ENCODE measurements at regions not wholly inside any gene's neighbourhood (a gene's known extent, or its start where the extent isn't known, plus 50 kb on each side); places are given as distances from the start of the nearest gene placed in this dataset.

DNA sequence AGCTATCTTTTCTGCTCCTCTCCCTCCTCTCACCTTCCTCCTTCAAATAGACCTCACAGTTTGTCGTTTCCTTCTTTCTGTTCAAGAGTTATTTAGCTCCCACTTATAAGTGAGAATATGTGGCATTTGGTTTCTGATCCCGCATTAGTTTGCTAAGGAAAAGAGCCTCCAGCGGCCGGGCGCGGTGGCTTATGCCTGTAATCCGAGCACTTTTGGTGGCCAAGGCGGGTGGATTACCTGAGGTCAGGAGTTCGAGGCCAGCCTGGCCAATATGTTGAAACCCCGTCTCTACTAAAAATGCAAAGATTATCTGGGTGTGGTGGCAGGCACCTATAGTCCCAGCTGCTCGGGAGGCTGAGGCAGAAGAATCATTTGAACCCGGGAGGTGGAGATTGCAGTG is 2101.6 kb downstream of the MAT2B start:
- TF ChIP-seq EZH2phosphoT487 (IDR thresholded peaks at IDR 0.05; ENCODE audit: low read depth, severe bottlenecking, unreplicated experiment) (no peak), EZH2 (IDR thresholded peaks at IDR 0.05; ENCODE audit: borderline replicate concordance) (no peak)
- TF ChIP-seq, protein P1, sequence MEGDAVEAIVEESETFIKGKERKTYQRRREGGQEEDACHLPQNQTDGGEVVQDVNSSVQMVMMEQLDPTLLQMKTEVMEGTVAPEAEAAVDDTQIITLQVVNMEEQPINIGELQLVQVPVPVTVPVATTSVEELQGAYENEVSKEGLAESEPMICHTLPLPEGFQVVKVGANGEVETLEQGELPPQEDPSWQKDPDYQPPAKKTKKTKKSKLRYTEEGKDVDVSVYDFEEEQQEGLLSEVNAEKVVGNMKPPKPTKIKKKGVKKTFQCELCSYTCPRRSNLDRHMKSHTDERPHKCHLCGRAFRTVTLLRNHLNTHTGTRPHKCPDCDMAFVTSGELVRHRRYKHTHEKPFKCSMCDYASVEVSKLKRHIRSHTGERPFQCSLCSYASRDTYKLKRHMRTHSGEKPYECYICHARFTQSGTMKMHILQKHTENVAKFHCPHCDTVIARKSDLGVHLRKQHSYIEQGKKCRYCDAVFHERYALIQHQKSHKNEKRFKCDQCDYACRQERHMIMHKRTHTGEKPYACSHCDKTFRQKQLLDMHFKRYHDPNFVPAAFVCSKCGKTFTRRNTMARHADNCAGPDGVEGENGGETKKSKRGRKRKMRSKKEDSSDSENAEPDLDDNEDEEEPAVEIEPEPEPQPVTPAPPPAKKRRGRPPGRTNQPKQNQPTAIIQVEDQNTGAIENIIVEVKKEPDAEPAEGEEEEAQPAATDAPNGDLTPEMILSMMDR (IDR thresholded peaks at IDR 0.05; ENCODE audit: poor library complexity): no peak
- Histone ChIP-seq H4K20me1 (ENCODE audit: insufficient read depth, poor library complexity, severe bottlenecking) (no peaks in the 10 kb centered on the region), H3K9me2 (replicated peaks; ENCODE audit: insufficient read depth) (no peaks in the 10 kb centered on the region), H2AFZ (no peak overlapping the region), H3K4me3 (no peak overlapping the region), H3K27ac (no peak overlapping the region), H3K4me1 (ENCODE audit: insufficient read depth) (no peaks in the 10 kb centered on the region), H3K79me2 (no peaks in the 10 kb centered on the region), H3K36me3 (replicated peaks; ENCODE audit: insufficient read depth, low read depth) (no peaks in the 10 kb centered on the region), H3K27me3 (no peaks in the 10 kb centered on the region), H3K9me3 (ENCODE audit: low read depth) (no peaks in the 10 kb centered on the region), H3K4me2 (no peak overlapping the region)
- 95% methylated on average over 12 of the region's 12 CpGs for WGBS (ENCODE audit: low lambda C conversion rate, missing lambda C conversion rate)
- no peak for DNase-seq (ENCODE audit: low spot score)

DNA sequence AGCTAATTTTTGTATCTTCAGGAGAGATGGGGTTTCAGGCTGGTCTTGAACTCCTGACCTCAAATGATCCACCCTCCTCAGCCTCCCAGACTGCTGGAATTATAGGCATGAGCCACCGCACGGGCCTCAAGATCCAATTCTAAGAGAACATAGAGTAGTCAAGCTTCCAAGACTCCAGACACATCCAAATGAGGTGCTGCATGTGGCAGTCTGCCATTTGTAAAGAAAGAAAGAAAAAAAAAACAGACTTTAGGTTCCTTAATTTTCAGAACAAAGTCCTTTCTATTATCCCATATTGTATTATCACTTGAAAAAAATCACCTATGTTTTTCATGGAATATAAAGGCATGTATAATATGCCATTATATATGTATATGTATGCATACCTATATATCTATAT is 2104.5 kb downstream of the MAT2B start:
- no peaks in the 10 kb centered on the region for H3K27me3 ChIP-seq
- no peak overlapping the region for H2AFZ ChIP-seq
- no peaks in the 10 kb centered on the region for H3K79me2 ChIP-seq
- H4K20me1 ChIP-seq (ENCODE audit: insufficient read depth, poor library complexity, severe bottlenecking): no peaks in the 10 kb centered on the region
- H3K27ac ChIP-seq: no peak overlapping the region
- no peaks in the 10 kb centered on the region for H3K4me1 ChIP-seq (ENCODE audit: insufficient read depth)
- DNase-seq (ENCODE audit: low spot score): no peak
- WGBS (ENCODE audit: low lambda C conversion rate, missing lambda C conversion rate): 89% methylated on average over 2 of the region's 2 CpGs
- no peaks in the 10 kb centered on the region for H3K9me2 ChIP-seq (replicated peaks; ENCODE audit: insufficient read depth)
- H3K4me2 ChIP-seq: no peak overlapping the region
- H3K36me3 ChIP-seq (replicated peaks; ENCODE audit: insufficient read depth, low read depth): no peaks in the 10 kb centered on the region
- no peaks in the 10 kb centered on the region for H3K9me3 ChIP-seq (ENCODE audit: low read depth)
- no peak overlapping the region for H3K4me3 ChIP-seq
- TF ChIP-seq EZH2phosphoT487 (IDR thresholded peaks at IDR 0.05; ENCODE audit: low read depth, severe bottlenecking, unreplicated experiment): no peak
- no peak for TF ChIP-seq EZH2 (IDR thresholded peaks at IDR 0.05; ENCODE audit: borderline replicate concordance)
- TF ChIP-seq, protein P1 (IDR thresholded peaks at IDR 0.05; ENCODE audit: poor library complexity): no peak

DNA sequence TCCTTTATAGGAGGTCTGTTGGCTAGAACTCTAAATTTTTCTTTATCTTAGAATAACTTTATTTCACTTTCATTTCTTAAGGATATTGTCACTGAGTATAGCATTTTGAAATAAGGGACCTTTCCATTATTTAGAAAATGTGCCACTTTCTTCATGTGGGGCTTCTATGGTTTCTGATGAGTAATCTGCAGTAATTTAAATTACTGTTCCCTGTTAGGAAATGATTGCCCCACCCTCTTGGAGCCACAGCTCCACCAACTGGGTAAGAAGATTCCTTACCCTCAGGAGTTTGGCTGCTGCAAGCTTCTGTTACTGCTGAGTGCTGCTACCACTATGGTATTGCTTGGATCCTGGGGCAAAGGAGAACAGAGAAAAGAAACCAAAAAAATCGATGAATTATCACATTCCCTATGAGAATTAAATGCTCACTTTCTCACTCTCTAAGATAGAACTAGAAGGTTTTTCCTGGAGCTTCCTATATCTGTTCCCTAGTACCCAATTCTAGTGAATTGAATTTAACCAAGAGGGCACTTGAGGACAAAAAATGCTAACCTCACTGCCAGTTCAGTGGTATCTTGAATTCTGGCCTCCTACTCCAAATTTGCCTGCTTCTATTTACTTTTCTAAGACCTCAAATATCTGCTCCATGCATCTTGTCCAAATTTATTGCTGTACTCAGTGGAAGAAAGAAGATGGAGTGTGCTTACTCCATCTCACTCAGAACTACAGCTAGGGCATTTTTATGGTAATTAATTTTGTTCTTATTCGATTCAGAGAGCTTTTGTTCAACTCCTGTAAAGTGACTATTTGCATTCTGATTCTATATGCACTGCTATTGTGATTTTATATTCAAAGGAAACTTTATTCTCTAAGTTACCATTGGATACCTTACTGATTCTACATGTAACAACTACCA is 2111.3 kb downstream of the MAT2B start:
- H4K20me1 ChIP-seq (ENCODE audit: insufficient read depth, poor library complexity, severe bottlenecking): no peaks in the 10 kb centered on the region
- TF ChIP-seq EZH2phosphoT487 (IDR thresholded peaks at IDR 0.05; ENCODE audit: low read depth, severe bottlenecking, unreplicated experiment): no peak
- TF ChIP-seq, protein P1 (IDR thresholded peaks at IDR 0.05; ENCODE audit: poor library complexity): no peak
- no peak for TF ChIP-seq EZH2 (IDR thresholded peaks at IDR 0.05; ENCODE audit: borderline replicate concordance)
- no peak overlapping the region for H2AFZ ChIP-seq
- 73% methylated on average over 2 of the region's 2 CpGs for WGBS (ENCODE audit: low lambda C conversion rate, missing lambda C conversion rate)
- no peaks in the 10 kb centered on the region for H3K27me3 ChIP-seq
- no peak overlapping the region for H3K4me2 ChIP-seq
- H3K4me3 ChIP-seq: no peak overlapping the region
- no peak for DNase-seq (ENCODE audit: low spot score)
- H3K9me2 ChIP-seq (replicated peaks; ENCODE audit: insufficient read depth): no peaks in the 10 kb centered on the region
- no peak overlapping the region for H3K27ac ChIP-seq
- H3K9me3 ChIP-seq (ENCODE audit: low read depth): no peaks in the 10 kb centered on the region
- no peaks in the 10 kb centered on the region for H3K36me3 ChIP-seq (replicated peaks; ENCODE audit: insufficient read depth, low read depth)
- H3K79me2 ChIP-seq: no peaks in the 10 kb centered on the region
- no peaks in the 10 kb centered on the region for H3K4me1 ChIP-seq (ENCODE audit: insufficient read depth)

All from hepatocyte (in vitro differentiated cells).